BLaER1 treated with 17β-estradiol and CSF1 and Interleukin-3, amounts not matched to agents 10 nM and 100 nM (cell line): ENCODE measurements at regions not wholly inside any gene's neighbourhood (a gene's known extent, or its start where the extent isn't known, plus 50 kb on each side); places are given as distances from the start of the nearest gene placed in this dataset.
A peak's percentile ranks its signal among the peaks of the same experiment; 100 is the strongest.

Experiments used
- H3K27ac ChIP-seq, 11 experiments: shearing (Covaris generic); formaldehyde crosslinking; 2 replicates each; pipeline ENCODE4 v1.8.1; 2022
- H3K27me3 ChIP-seq, 11 experiments: shearing (Covaris generic); formaldehyde crosslinking; 2 replicates each; pipeline ENCODE4 v1.8.1; 2022
- H3K36me3 ChIP-seq, 11 experiments: shearing (Covaris generic); formaldehyde crosslinking; 2 replicates each; pipeline ENCODE4 v1.8.1; 2022
- H3K4me1 ChIP-seq, 10 experiments: shearing (Covaris generic); formaldehyde crosslinking; 2 replicates each; pipeline ENCODE4 v1.8.1; 2022
- H3K4me2 ChIP-seq, 11 experiments: shearing (Covaris generic); formaldehyde crosslinking; 2 replicates each; pipeline ENCODE4 v1.8.1; 2022
- H3K4me3 ChIP-seq, 10 experiments: shearing (Covaris generic); formaldehyde crosslinking; 2 replicates each; pipeline ENCODE4 v1.8.1; 2022
- H3K9ac ChIP-seq, 11 experiments: shearing (Covaris generic); formaldehyde crosslinking; 2 replicates each; pipeline ENCODE4 v1.8.1; 2022
- H3K9me3 ChIP-seq, 11 experiments: shearing (Covaris generic); formaldehyde crosslinking; replicated peaks in 1 of 11; 2 replicates each; pipeline ENCODE4 v1.8.1; 2022
- H4K20me1 ChIP-seq, 11 experiments: shearing (Covaris generic); formaldehyde crosslinking; 2 replicates each; pipeline ENCODE4 v1.8.1; 2022
- Cebpa-rat ChIP-seq, 11 experiments: shearing (Covaris generic); IDR thresholded peaks; 2 replicates each; pipeline ENCODE4 v1.8.1; 2022

DNA sequence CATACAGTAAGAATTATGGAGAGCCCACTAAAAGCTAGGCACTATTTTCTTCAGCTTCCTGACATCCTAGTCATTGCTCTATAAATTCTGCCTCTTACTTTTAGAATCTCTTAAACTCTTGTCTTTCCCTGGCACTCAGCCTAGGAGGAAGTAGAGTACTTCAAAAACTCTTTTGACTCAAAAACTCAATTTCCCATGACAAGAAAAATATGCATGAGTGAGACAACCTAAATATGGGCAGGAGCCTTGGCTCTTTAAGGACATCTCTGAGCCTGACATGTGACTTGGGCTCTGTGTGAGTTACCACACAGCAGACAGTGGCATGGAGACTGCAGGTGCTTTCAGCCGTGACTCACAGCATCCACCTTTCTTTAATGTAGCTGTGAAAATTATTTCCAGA lies 97.5 kb upstream of the CCDC179 start:
- H3K27me3 ChIP-seq, result no peaks in the 10 kb centered on the region
- no peak overlapping the region for H3K4me3 ChIP-seq
- H3K4me1 ChIP-seq, result no peaks in the 10 kb centered on the region; a peak in 1 of 20 replicates
- H3K4me2 ChIP-seq, result no peak overlapping the region
- no peaks in the 10 kb centered on the region for H4K20me1 ChIP-seq
- H3K36me3 ChIP-seq, result no peaks in the 10 kb centered on the region
- no peak overlapping the region for H3K27ac ChIP-seq
- peaks cover 0 to 14% (median 0%) of the 10 kb centered on the region in 11 experiments; a peak in 2 of 22 replicates for H3K9me3 ChIP-seq
- TF ChIP-seq Cebpa-rat (IDR thresholded peaks at IDR 0.05), result no peak
- no peak overlapping the region for H3K9ac ChIP-seq

DNA sequence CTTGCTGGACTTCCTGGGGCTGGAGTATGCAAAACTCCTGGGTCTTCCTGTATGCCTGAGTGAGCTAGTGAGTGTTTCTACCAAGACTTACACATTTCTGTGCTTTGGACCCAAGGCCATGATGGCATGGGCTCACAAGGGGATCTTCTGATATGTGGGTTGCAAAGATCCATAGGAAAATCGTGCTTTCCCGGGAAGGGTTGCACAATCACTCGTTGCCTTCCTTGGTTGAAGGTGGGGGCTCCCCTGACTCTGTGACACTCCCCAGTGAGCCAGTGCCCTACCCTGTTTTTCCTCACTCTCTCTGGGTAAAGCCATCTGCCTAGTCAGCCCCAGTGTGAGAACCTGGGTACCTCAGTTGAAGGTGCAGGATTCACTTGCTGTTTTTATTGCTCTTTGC lies 114.0 kb upstream of the CCDC179 start:
- no peak overlapping the region for H3K4me3 ChIP-seq
- no peaks in the 10 kb centered on the region for H3K36me3 ChIP-seq
- peaks cover 0 to 13% (median 0%) of the 10 kb centered on the region in 10 experiments; a peak in 6 of 20 replicates for H3K4me1 ChIP-seq
- no peak overlapping the region for H3K9ac ChIP-seq
- no peak overlapping the region for H3K27ac ChIP-seq
- H3K4me2 ChIP-seq, result no peak overlapping the region
- no peaks in the 10 kb centered on the region for H4K20me1 ChIP-seq
- 0 out of 22 replicates have a peak, but pooled peaks of 2 of the 11 experiments have one; percentile 9 to 25 for TF ChIP-seq Cebpa-rat (IDR thresholded peaks at IDR 0.05)
- H3K27me3 ChIP-seq, result no peaks in the 10 kb centered on the region
- peaks cover 0 to 11% (median 0%) of the 10 kb centered on the region in 11 experiments; a peak in 3 of 22 replicates for H3K9me3 ChIP-seq

DNA sequence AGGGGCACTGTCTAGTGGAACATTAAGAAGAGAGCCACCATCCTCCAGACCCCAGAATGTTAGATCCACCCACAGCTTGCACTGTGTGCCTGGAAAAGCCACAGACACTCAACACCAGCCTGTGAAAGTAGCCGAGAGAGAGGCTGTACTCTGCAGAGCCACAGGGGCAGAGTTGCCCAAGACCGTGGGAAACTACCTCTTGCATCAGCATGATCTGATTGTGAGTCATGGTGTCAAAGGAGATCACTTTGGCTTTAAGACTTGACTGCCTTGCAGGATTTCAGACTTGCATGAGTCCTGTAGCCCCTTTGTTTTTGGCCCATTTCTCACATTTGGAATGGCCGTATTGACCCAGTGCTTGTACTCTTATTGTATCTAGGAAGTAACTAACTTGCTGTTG lies 115.9 kb upstream of the CCDC179 start:
- Histone ChIP-seq H3K4me3 (no peak overlapping the region), H3K9me3 (peaks cover 0 to 11% (median 0%) of the 10 kb centered on the region in 11 experiments; a peak in 2 of 22 replicates), H3K4me1 (peaks cover 0 to 13% (median 0%) of the 10 kb centered on the region in 10 experiments; a peak in 6 of 20 replicates), H3K27ac (no peak overlapping the region), H3K9ac (no peak overlapping the region), H4K20me1 (no peaks in the 10 kb centered on the region), H3K4me2 (peak overlapping the region in 4 of 11 experiments; percentile 4 to 65 (median 36); a peak in 5 of 22 replicates), H3K27me3 (no peaks in the 10 kb centered on the region), H3K36me3 (no peaks in the 10 kb centered on the region)
- TF ChIP-seq Cebpa-rat (IDR thresholded peaks at IDR 0.05), result peak in 3 of 11 experiments; percentile 21 to 55 (median 54); a peak in 2 of 22 replicates

DNA sequence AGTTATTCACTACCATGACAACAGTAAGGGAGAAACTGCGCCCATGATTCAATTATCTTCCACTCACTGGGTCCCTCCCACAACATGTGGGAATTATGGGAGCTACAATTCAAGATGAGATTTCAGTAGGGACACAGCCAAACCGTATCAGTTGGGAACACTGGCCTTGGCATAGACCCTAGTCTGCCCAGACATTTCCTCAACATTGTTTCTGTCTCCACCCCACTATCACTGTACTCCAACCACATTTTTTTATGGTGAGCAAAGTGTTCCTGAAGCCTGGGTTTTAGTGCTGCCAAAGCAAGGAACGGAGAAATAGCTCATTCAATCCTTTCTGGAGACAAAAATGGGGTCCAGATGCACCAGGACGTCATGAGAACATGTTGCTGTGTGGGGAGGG lies 122.6 kb upstream of the CCDC179 start:
- Histone ChIP-seq H3K27me3 (no peaks in the 10 kb centered on the region), H4K20me1 (no peaks in the 10 kb centered on the region), H3K9me3 (peaks cover 0 to 16% (median 7%) of the 10 kb centered on the region in 11 experiments; a peak in 15 of 22 replicates), H3K4me1 (no peaks in the 10 kb centered on the region), H3K4me2 (no peak overlapping the region), H3K36me3 (no peaks in the 10 kb centered on the region), H3K9ac (no peak overlapping the region), H3K27ac (no peak overlapping the region), H3K4me3 (no peak overlapping the region)
- no peak for TF ChIP-seq Cebpa-rat (IDR thresholded peaks at IDR 0.05)

DNA sequence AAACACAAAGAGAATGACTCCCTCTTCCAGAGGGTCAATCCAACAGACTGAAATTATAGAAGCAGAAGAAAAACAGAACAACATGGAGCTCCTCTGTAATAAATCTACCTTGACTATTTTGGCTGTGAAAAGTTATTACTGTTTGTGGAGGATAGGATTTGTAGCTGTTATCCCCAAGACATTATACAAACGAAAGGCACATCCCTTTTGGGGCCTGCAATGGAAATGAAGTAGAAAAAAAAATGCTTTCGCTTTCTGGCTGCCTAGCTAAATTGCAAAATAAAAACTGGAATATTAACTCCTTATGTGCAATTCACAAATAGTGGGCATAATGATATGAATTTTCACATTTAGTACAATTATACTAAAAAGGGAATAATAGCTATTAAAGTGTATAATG lies 123.8 kb upstream of the CCDC179 start:
- H3K27me3 ChIP-seq, result no peaks in the 10 kb centered on the region
- no peaks in the 10 kb centered on the region for H4K20me1 ChIP-seq
- no peak overlapping the region for H3K9ac ChIP-seq
- H3K4me3 ChIP-seq, result no peak overlapping the region
- peaks cover 0 to 22% (median 12%) of the 10 kb centered on the region in 11 experiments; a peak in 16 of 22 replicates for H3K9me3 ChIP-seq
- no peak overlapping the region for H3K27ac ChIP-seq
- TF ChIP-seq Cebpa-rat (IDR thresholded peaks at IDR 0.05), result no peak
- H3K4me1 ChIP-seq, result no peaks in the 10 kb centered on the region
- H3K4me2 ChIP-seq, result no peak overlapping the region
- H3K36me3 ChIP-seq, result no peaks in the 10 kb centered on the region

DNA sequence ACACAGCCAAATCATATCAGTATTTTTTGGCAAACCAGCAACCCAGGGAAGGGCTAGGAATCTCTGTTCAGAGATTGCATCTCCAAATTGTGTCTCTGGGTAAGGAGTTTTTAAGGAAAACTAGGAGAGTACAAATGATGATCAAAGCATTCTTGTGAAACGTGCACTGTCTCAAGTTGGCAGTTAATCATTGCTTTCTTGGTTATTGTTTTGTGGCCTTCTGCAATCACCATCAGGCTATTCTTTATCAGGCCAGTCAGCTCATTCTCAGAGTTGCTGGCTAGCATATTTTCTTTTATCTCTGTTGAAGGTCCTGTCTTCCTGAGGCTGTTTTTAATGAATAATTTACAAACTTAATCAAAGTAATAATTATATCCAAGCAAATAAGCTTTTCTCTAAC lies 129.1 kb upstream of the CCDC179 start:
- Histone ChIP-seq H3K4me3 (no peak overlapping the region), H3K4me1 (no peaks in the 10 kb centered on the region), H3K9me3 (peaks cover 29 to 57% (median 41%) of the 10 kb centered on the region in 11 experiments), H3K4me2 (no peak overlapping the region), H3K9ac (no peak overlapping the region), H3K27me3 (no peaks in the 10 kb centered on the region), H4K20me1 (no peaks in the 10 kb centered on the region), H3K27ac (no peak overlapping the region), H3K36me3 (peaks cover 0 to 4% (median 0%) of the 10 kb centered on the region in 11 experiments; a peak in 1 of 22 replicates)
- TF ChIP-seq Cebpa-rat (IDR thresholded peaks at IDR 0.05), result no peak

DNA sequence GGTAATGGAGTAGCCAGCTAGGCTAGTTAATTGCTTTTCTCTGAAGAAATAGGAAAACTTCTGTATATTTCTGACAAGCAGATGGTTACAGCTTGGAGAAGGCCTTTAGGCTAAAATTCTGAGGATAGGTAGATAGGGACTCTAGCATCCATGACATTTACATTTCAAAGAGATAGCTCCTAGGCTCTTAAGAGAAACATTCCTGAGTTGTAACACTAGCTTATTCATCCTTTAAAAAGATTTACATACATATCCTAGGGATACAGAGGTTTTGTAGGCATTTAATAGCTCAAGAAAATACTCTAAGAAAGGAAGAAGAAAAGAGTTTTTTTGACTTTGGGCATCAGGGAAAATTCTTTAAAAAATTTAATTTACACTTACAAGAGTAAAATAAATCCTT lies 130.9 kb upstream of the CCDC179 start:
- no peak overlapping the region for H3K4me2 ChIP-seq
- no peaks in the 10 kb centered on the region for H4K20me1 ChIP-seq
- TF ChIP-seq Cebpa-rat (IDR thresholded peaks at IDR 0.05), result no peak

DNA sequence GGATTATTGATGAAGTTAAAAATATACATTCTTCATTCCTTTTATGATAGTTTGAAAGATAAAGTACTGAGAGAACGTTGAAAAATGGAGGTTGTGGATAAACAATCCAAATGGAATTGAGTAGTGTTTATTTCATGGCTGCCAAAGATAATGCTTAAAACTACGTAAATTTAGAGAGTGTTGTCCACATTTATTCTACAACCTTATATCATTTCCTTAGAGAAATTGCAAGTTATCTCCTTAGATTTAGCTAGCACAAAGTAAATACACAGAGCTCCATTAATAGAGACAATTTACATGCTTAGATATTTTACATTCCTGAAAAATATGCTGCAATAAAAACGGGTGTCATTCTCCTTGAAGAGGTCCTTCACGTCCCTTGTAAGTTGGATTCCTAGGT lies 146.5 kb upstream of the CCDC179 start:
- Histone ChIP-seq H4K20me1 (no peaks in the 10 kb centered on the region), H3K27me3 (no peaks in the 10 kb centered on the region), H3K9ac (no peak overlapping the region), H3K4me3 (no peak overlapping the region), H3K4me2 (no peak overlapping the region), H3K36me3 (no peaks in the 10 kb centered on the region), H3K9me3 (peaks cover 11 to 23% (median 15%) of the 10 kb centered on the region in 11 experiments), H3K4me1 (peaks cover 0 to 5% (median 0%) of the 10 kb centered on the region in 10 experiments; a peak in 1 of 20 replicates), H3K27ac (no peak overlapping the region)
- TF ChIP-seq Cebpa-rat (IDR thresholded peaks at IDR 0.05), result no peak

More for the DNA sequence above, 130.9 kb upstream of the CCDC179 start:
- Histone ChIP-seq H3K36me3 (peaks cover 0 to 4% (median 0%) of the 10 kb centered on the region in 11 experiments; a peak in 1 of 22 replicates), H3K4me1 (no peaks in the 10 kb centered on the region), H3K27me3 (no peaks in the 10 kb centered on the region), H3K4me3 (no peak overlapping the region), H3K9me3 (peaks cover 29 to 54% (median 42%) of the 10 kb centered on the region in 11 experiments), H3K9ac (no peak overlapping the region), H3K27ac (no peak overlapping the region)

DNA sequence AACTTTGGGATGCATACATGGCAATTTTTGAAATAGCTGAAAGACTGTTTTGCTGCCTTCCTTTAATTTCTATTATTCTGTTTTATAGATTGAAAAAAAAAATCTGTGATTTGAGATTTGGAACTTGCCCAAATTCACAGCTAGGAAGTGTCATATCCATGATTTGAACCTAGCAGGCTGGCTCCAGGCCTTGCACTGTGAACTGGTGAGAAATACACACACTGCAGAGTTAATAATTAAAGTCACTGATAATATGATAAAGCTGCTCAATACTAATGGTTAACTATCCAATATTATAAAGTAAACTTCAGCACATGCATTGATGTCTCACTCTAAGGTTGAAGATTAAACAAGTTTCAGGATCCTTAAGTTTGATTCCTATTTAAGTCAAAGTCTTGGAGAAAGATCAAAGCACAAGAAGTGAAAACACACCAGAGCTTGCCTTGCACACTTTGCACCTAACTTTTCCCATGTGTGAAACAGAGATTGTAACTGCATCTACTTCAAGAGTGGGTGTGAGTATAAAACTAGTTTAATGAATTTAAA lies 150.6 kb upstream of the CCDC179 start:
- Histone ChIP-seq H3K9me3 (no peaks in the 10 kb centered on the region), H3K27ac (no peak overlapping the region), H3K36me3 (no peaks in the 10 kb centered on the region), H3K4me2 (no peak overlapping the region), H3K4me3 (no peak overlapping the region), H3K9ac (no peak overlapping the region), H3K4me1 (no peaks in the 10 kb centered on the region), H4K20me1 (no peaks in the 10 kb centered on the region), H3K27me3 (no peaks in the 10 kb centered on the region)
- no peak for TF ChIP-seq Cebpa-rat (IDR thresholded peaks at IDR 0.05)

DNA sequence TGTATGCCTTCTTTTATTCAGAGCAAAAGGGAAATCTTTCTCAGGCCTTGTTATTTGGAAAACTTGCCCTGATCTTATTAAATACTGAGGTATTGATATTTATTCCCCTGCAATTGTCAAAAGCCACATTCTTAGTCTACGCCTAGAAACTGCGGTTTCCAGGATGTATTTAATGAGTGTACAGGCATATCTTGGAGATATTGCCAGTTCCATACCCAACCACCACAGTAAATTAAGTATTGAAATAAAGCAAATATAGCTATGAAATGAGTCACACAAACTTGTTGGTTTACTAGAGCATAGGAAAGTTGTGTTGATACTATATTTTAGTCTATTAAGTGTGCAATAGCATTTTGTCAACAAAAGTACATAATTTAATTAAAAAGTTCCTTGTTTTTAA lies 152.7 kb upstream of the CCDC179 start:
- H3K4me1 ChIP-seq, result no peaks in the 10 kb centered on the region
- H4K20me1 ChIP-seq, result no peaks in the 10 kb centered on the region
- H3K4me2 ChIP-seq, result no peak overlapping the region
- H3K9me3 ChIP-seq, result no peaks in the 10 kb centered on the region
- no peak for TF ChIP-seq Cebpa-rat (IDR thresholded peaks at IDR 0.05)
- no peak overlapping the region for H3K9ac ChIP-seq
- no peak overlapping the region for H3K4me3 ChIP-seq
- no peaks in the 10 kb centered on the region for H3K27me3 ChIP-seq
- H3K27ac ChIP-seq, result no peak overlapping the region
- no peaks in the 10 kb centered on the region for H3K36me3 ChIP-seq
